Mammary epithelial cell (primary cell): ENCODE measurements at regions not wholly inside any gene's neighbourhood (a gene's known extent, or its start where the extent isn't known, plus 50 kb on each side); places are given as distances from the start of the nearest gene placed in this dataset.

Experiments used
- CTCF ChIP-seq, 2 donors: IDR thresholded peaks in 1 of 2; conservative IDR thresholded peaks in 1 of 2; 2 replicates each; pipeline ENCODE4 v1.5.1; 2011 to 2012; ENCODE audit warnings: inconsistent platforms in 2 of 2, low read length in 2 of 2, mild to moderate bottlenecking in 2 of 2, control low read depth in 1 of 2, low read depth in 1 of 2; ENCODE audit not compliant: insufficient read depth in 1 of 2; ENCODE audit errors: extremely low read depth in 1 of 2
- EZH2 ChIP-seq: IDR thresholded peaks from 2 replicates; pipeline ENCODE4 v1.6.1; 2012; ENCODE audit warnings: low read length, inconsistent platforms, borderline replicate concordance

GRCh38 chr2:193517615-193518014, 1322.9 kb upstream of the TMEFF2 start:
- TF ChIP-seq EZH2 (no peak), CTCF (conservative IDR thresholded peaks at IDR 0.05 in 1 of 2, IDR thresholded peaks at IDR 0.05 in 1 of 2; ENCODE audit: extremely low read depth in 1 of 2, insufficient read depth in 1 of 2, low read depth in 1 of 2, low read length in 2 of 2) (no peak)
